ENCODE measurements at regions not wholly inside any gene's neighbourhood (a gene's known extent, or its start where the extent isn't known, plus 50 kb on each side); places are given as distances from the start of the nearest gene placed in this dataset.

- H3K9ac ChIP-seq (ENCODE audit: low read length), result no peak overlapping the region
- no peak overlapping the region for H4K91ac ChIP-seq (ENCODE audit: low read depth, low read length)
- DNase-seq, result no peak
- no peak overlapping the region for H2AFZ ChIP-seq (ENCODE audit: insufficient read depth, low read length, poor library complexity)
- no peaks in the 10 kb centered on the region for H3K27me3 ChIP-seq (ENCODE audit: insufficient read depth, low read length)
- no peak overlapping the region for H3K14ac ChIP-seq (ENCODE audit: low read length)
- no peaks in the 10 kb centered on the region for H3K79me1 ChIP-seq (ENCODE audit: low read length)
- no peaks in the 10 kb centered on the region for H3K79me2 ChIP-seq (ENCODE audit: control insufficient read depth, insufficient read depth, low read length, poor library complexity)
- H2BK12ac ChIP-seq (ENCODE audit: low read length), result no peak overlapping the region
- no peak overlapping the region for H3K27ac ChIP-seq (ENCODE audit: low read depth, low read length)
- H4K12ac ChIP-seq (ENCODE audit: low read depth, low read length), result no peak overlapping the region
- H3K36me3 ChIP-seq (ENCODE audit: control insufficient read depth in 1 of 2, insufficient read depth in 2 of 2, low read length in 2 of 2), result no peaks in the 10 kb centered on the region
- H3K4me2 ChIP-seq (ENCODE audit: low read length), result no peak overlapping the region
- no CpG with 5 or more reads among the region's 3 CpGs for WGBS (ENCODE audit: extremely low coverage, insufficient coverage, insufficient read length)
- no peak overlapping the region for H3K18ac ChIP-seq (ENCODE audit: low read length)
- no peak overlapping the region for H3K4ac ChIP-seq (ENCODE audit: low read depth, low read length)
- no peak overlapping the region for H4K8ac ChIP-seq (ENCODE audit: low read depth, low read length)
- H2AK5ac ChIP-seq (ENCODE audit: low read length), result no peak overlapping the region
- no peak overlapping the region for H2BK5ac ChIP-seq (ENCODE audit: low read depth, low read length, poor library complexity)
- no peaks in the 10 kb centered on the region for H3K4me1 ChIP-seq (ENCODE audit: control insufficient read depth in 1 of 2, insufficient read depth in 2 of 2, low read length in 2 of 2)
- H3K4me3 ChIP-seq (ENCODE audit: low read depth, low read length), result no peak overlapping the region
- no peaks in the 10 kb centered on the region for H3K9me3 ChIP-seq (ENCODE audit: insufficient read depth, low read depth, low read length)
- H2BK120ac ChIP-seq (ENCODE audit: insufficient read depth, low read length, poor library complexity), result no peak overlapping the region
- no peak overlapping the region for H3K23ac ChIP-seq (ENCODE audit: low read length)
Observed at GRCh38 chr11:115693002-115693401, 188.8 kb upstream of the CADM1 start.

GRCh38 chr11:115691030-115691429, 186.8 kb upstream of the CADM1 start:
- H4K91ac ChIP-seq (ENCODE audit: low read depth, low read length), result no peak overlapping the region
- H3K4me3 ChIP-seq (ENCODE audit: low read depth, low read length), result no peak overlapping the region
- H3K36me3 ChIP-seq (ENCODE audit: control insufficient read depth in 1 of 2, insufficient read depth in 2 of 2, low read length in 2 of 2), result no peaks in the 10 kb centered on the region
- peak in 1 of 2 donors; percentile 7 for DNase-seq
- no CpG with 5 or more reads among the region's 3 CpGs for WGBS (ENCODE audit: extremely low coverage, insufficient coverage, insufficient read length)
- peaks cover 5% of the 10 kb centered on the region for H3K27me3 ChIP-seq (ENCODE audit: insufficient read depth, low read length)
- no peak overlapping the region for H3K14ac ChIP-seq (ENCODE audit: low read length)
- H3K9ac ChIP-seq (ENCODE audit: low read length), result no peak overlapping the region
- no peak overlapping the region for H2BK5ac ChIP-seq (ENCODE audit: low read depth, low read length, poor library complexity)
- H4K12ac ChIP-seq (ENCODE audit: low read depth, low read length), result no peak overlapping the region
- no peaks in the 10 kb centered on the region for H3K79me1 ChIP-seq (ENCODE audit: low read length)
- H3K23ac ChIP-seq (ENCODE audit: low read length), result no peak overlapping the region
- H2BK12ac ChIP-seq (ENCODE audit: low read length), result no peak overlapping the region
- no peaks in the 10 kb centered on the region for H3K9me3 ChIP-seq (ENCODE audit: insufficient read depth, low read depth, low read length)
- H3K4ac ChIP-seq (ENCODE audit: low read depth, low read length), result no peak overlapping the region
- no peak overlapping the region for H2BK120ac ChIP-seq (ENCODE audit: insufficient read depth, low read length, poor library complexity)
- no peak overlapping the region for H2AFZ ChIP-seq (ENCODE audit: insufficient read depth, low read length, poor library complexity)
- H4K8ac ChIP-seq (ENCODE audit: low read depth, low read length), result no peak overlapping the region
- H3K4me2 ChIP-seq (ENCODE audit: low read length), result no peak overlapping the region
- no peaks in the 10 kb centered on the region for H3K79me2 ChIP-seq (ENCODE audit: control insufficient read depth, insufficient read depth, low read length, poor library complexity)
- no peak overlapping the region for H3K27ac ChIP-seq (ENCODE audit: low read depth, low read length)
- H3K18ac ChIP-seq (ENCODE audit: low read length), result no peak overlapping the region
- H3K4me1 ChIP-seq (ENCODE audit: control insufficient read depth in 1 of 2, insufficient read depth in 2 of 2, low read length in 2 of 2), result no peaks in the 10 kb centered on the region
- H2AK5ac ChIP-seq (ENCODE audit: low read length), result no peak overlapping the region

DNA sequence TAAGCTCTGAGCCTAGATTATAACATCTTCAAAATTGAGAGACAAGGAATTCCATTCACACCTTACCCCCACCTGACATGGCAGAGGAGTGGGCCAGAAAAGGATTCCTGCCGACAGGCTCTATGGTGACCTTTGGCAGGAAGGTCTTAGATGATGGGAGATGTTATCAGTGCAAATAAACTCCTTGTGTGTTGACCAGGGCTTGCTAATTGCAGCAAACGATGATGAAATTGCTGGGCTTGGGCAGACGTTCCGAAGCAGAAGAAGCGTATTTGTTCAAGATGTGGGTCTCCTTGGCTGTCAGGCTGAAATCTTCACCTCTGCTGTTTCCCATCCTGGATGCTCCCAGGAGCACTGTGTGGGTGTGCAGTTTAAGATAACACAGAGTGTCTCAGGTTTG, 183.7 kb upstream of the CADM1 start:
- Histone ChIP-seq H2BK12ac (ENCODE audit: low read length) (no peak overlapping the region), H3K4me3 (ENCODE audit: low read depth, low read length) (no peak overlapping the region), H3K14ac (ENCODE audit: low read length) (no peak overlapping the region), H2BK5ac (ENCODE audit: low read depth, low read length, poor library complexity) (no peak overlapping the region), H4K12ac (ENCODE audit: low read depth, low read length) (no peak overlapping the region), H2BK120ac (ENCODE audit: insufficient read depth, low read length, poor library complexity) (no peak overlapping the region), H3K4me1 (ENCODE audit: control insufficient read depth in 1 of 2, insufficient read depth in 2 of 2, low read length in 2 of 2) (no peaks in the 10 kb centered on the region), H4K8ac (ENCODE audit: low read depth, low read length) (no peak overlapping the region), H3K79me1 (ENCODE audit: low read length) (no peaks in the 10 kb centered on the region), H4K91ac (ENCODE audit: low read depth, low read length) (no peak overlapping the region), H3K4ac (ENCODE audit: low read depth, low read length) (no peak overlapping the region), H2AFZ (ENCODE audit: insufficient read depth, low read length, poor library complexity) (no peak overlapping the region), H3K36me3 (ENCODE audit: control insufficient read depth in 1 of 2, insufficient read depth in 2 of 2, low read length in 2 of 2) (no peaks in the 10 kb centered on the region), H3K18ac (ENCODE audit: low read length) (no peak overlapping the region), H3K9ac (ENCODE audit: low read length) (no peak overlapping the region), H3K27ac (ENCODE audit: low read depth, low read length) (no peak overlapping the region), H3K79me2 (ENCODE audit: control insufficient read depth, insufficient read depth, low read length, poor library complexity) (no peaks in the 10 kb centered on the region), H2AK5ac (ENCODE audit: low read length) (no peak overlapping the region), H3K23ac (ENCODE audit: low read length) (no peak overlapping the region), H3K4me2 (ENCODE audit: low read length) (no peak overlapping the region), H3K27me3 (ENCODE audit: insufficient read depth, low read length) (peaks cover 5% of the 10 kb centered on the region), H3K9me3 (ENCODE audit: insufficient read depth, low read depth, low read length) (no peaks in the 10 kb centered on the region)
- no peak for DNase-seq
- no CpG with 5 or more reads among the region's 5 CpGs for WGBS (ENCODE audit: extremely low coverage, insufficient coverage, insufficient read length)

GRCh38 chr11:115684699-115685098, 180.5 kb upstream of the CADM1 start:
- no peaks in the 10 kb centered on the region for H3K36me3 ChIP-seq (ENCODE audit: control insufficient read depth in 1 of 2, insufficient read depth in 2 of 2, low read length in 2 of 2)
- no peaks in the 10 kb centered on the region for H3K79me1 ChIP-seq (ENCODE audit: low read length)
- H3K23ac ChIP-seq (ENCODE audit: low read length), result no peak overlapping the region
- no peak overlapping the region for H3K27ac ChIP-seq (ENCODE audit: low read depth, low read length)
- no peak overlapping the region for H2AK5ac ChIP-seq (ENCODE audit: low read length)
- no peak overlapping the region for H2BK5ac ChIP-seq (ENCODE audit: low read depth, low read length, poor library complexity)
- H4K91ac ChIP-seq (ENCODE audit: low read depth, low read length), result no peak overlapping the region
- no peak overlapping the region for H3K4me3 ChIP-seq (ENCODE audit: low read depth, low read length)
- WGBS (ENCODE audit: extremely low coverage, insufficient coverage, insufficient read length), result no CpG with 5 or more reads among the region's 8 CpGs
- no peak overlapping the region for H4K8ac ChIP-seq (ENCODE audit: low read depth, low read length)
- no peaks in the 10 kb centered on the region for H3K9me3 ChIP-seq (ENCODE audit: insufficient read depth, low read depth, low read length)
- DNase-seq, result no peak
- no peak overlapping the region for H3K4me2 ChIP-seq (ENCODE audit: low read length)
- H3K4me1 ChIP-seq (ENCODE audit: control insufficient read depth in 1 of 2, insufficient read depth in 2 of 2, low read length in 2 of 2), result no peaks in the 10 kb centered on the region
- H3K79me2 ChIP-seq (ENCODE audit: control insufficient read depth, insufficient read depth, low read length, poor library complexity), result no peaks in the 10 kb centered on the region
- no peak overlapping the region for H2BK12ac ChIP-seq (ENCODE audit: low read length)
- no peak overlapping the region for H3K4ac ChIP-seq (ENCODE audit: low read depth, low read length)
- H3K9ac ChIP-seq (ENCODE audit: low read length), result no peak overlapping the region
- no peak overlapping the region for H3K14ac ChIP-seq (ENCODE audit: low read length)
- peaks cover 5% of the 10 kb centered on the region for H3K27me3 ChIP-seq (ENCODE audit: insufficient read depth, low read length)
- H3K18ac ChIP-seq (ENCODE audit: low read length), result no peak overlapping the region
- no peak overlapping the region for H4K12ac ChIP-seq (ENCODE audit: low read depth, low read length)
- H2AFZ ChIP-seq (ENCODE audit: insufficient read depth, low read length, poor library complexity), result no peak overlapping the region
- no peak overlapping the region for H2BK120ac ChIP-seq (ENCODE audit: insufficient read depth, low read length, poor library complexity)

Data from trophoblast cell (in vitro differentiated cells and primary cell).